ENCODE measurements at regions not wholly inside any gene's neighbourhood (a gene's known extent, or its start where the extent isn't known, plus 50 kb on each side); places are given as distances from the start of the nearest gene placed in this dataset.

DNA sequence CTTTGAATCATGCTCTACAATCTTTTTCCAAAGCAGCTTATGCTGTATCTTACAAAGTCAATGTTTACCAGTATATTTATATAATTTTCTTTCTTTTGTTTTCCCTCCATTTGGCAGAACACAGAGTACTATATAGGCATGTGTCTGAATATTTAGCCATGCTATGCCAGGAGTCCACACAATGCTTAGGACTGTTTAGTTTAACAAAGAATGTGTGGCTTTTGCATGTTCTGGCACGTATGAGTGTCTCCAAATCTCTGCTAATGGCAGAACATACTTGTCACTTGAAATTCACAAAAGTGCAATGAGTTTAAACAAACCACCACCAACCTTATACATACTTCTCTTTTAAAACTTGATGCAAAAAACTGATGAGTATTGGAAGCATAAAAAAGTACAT is 268.0 kb downstream of the NR4A2 start:
- H3K27ac ChIP-seq, result no peak overlapping the region
- no peaks in the 10 kb centered on the region for H3K4me1 ChIP-seq
- TF ChIP-seq, protein P1, sequence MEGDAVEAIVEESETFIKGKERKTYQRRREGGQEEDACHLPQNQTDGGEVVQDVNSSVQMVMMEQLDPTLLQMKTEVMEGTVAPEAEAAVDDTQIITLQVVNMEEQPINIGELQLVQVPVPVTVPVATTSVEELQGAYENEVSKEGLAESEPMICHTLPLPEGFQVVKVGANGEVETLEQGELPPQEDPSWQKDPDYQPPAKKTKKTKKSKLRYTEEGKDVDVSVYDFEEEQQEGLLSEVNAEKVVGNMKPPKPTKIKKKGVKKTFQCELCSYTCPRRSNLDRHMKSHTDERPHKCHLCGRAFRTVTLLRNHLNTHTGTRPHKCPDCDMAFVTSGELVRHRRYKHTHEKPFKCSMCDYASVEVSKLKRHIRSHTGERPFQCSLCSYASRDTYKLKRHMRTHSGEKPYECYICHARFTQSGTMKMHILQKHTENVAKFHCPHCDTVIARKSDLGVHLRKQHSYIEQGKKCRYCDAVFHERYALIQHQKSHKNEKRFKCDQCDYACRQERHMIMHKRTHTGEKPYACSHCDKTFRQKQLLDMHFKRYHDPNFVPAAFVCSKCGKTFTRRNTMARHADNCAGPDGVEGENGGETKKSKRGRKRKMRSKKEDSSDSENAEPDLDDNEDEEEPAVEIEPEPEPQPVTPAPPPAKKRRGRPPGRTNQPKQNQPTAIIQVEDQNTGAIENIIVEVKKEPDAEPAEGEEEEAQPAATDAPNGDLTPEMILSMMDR (IDR thresholded peaks at IDR 0.05), result no peak
- H3K4me3 ChIP-seq, result no peak overlapping the region
- intact Hi-C loops (cut with DNase I), result no loop called here
- H3K9me3 ChIP-seq, result no peaks in the 10 kb centered on the region
- H3K36me3 ChIP-seq, result no peaks in the 10 kb centered on the region
- no peaks in the 10 kb centered on the region for H3K27me3 ChIP-seq
- DNase-seq (ENCODE audit: low spot score in 2 of 2), result no peak

- no peaks in the 10 kb centered on the region for H3K9me3 ChIP-seq
- no peaks in the 10 kb centered on the region for H3K4me1 ChIP-seq
- H3K36me3 ChIP-seq, result no peaks in the 10 kb centered on the region
- no peak overlapping the region for H3K4me3 ChIP-seq
- no peak overlapping the region for H3K27ac ChIP-seq
- TF ChIP-seq, protein P1 (IDR thresholded peaks at IDR 0.05), result no peak
- DNase-seq (ENCODE audit: low spot score in 2 of 2), result no peak
- intact Hi-C loops (cut with DNase I), result no loop called here
- no peaks in the 10 kb centered on the region for H3K27me3 ChIP-seq
Observed at GRCh38 chr2:156057647-156058046, 274.9 kb downstream of the NR4A2 start.

GRCh38 chr2:156054983-156055382 is 277.5 kb downstream of the NR4A2 start:
- DNase-seq (ENCODE audit: low spot score in 2 of 2), result no peak
- H3K36me3 ChIP-seq, result no peaks in the 10 kb centered on the region
- TF ChIP-seq, protein P1 (IDR thresholded peaks at IDR 0.05), result no peak
- no peak overlapping the region for H3K27ac ChIP-seq
- intact Hi-C loops (cut with DNase I), result no loop called here
- H3K4me1 ChIP-seq, result no peaks in the 10 kb centered on the region
- no peaks in the 10 kb centered on the region for H3K27me3 ChIP-seq
- no peaks in the 10 kb centered on the region for H3K9me3 ChIP-seq
- H3K4me3 ChIP-seq, result no peak overlapping the region

DNA sequence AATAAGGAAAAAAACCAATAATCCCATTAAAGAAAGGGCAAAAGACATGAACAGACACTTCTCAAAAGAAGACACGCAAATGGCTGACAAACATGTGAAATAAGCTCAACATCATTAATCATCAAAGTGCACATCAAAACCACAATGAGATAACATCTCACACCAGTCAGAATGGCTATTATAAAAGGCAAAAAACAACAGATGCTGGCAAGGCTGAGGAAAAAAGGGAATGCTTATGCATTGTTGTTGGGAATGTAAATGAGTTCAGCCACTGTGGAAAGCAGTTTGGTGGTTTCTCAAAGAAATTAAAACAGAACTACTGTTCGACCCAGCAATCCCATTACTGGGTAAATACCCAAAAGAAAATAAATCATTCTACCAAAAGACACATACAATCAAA is 285.6 kb downstream of the NR4A2 start:
- no peak overlapping the region for H3K4me3 ChIP-seq
- no peaks in the 10 kb centered on the region for H3K36me3 ChIP-seq
- intact Hi-C loops (cut with DNase I), result no loop called here
- no peaks in the 10 kb centered on the region for H3K9me3 ChIP-seq
- no peaks in the 10 kb centered on the region for H3K4me1 ChIP-seq
- TF ChIP-seq, protein P1 (IDR thresholded peaks at IDR 0.05), result no peak
- H3K27me3 ChIP-seq, result no peaks in the 10 kb centered on the region
- no peak overlapping the region for H3K27ac ChIP-seq
- DNase-seq (ENCODE audit: low spot score in 2 of 2), result no peak

- TF ChIP-seq, protein P1 (IDR thresholded peaks at IDR 0.05), result no peak
- H3K4me1 ChIP-seq, result no peaks in the 10 kb centered on the region
- no peaks in the 10 kb centered on the region for H3K9me3 ChIP-seq
- no peak for DNase-seq (ENCODE audit: low spot score in 2 of 2)
- H3K27ac ChIP-seq, result no peak overlapping the region
- intact Hi-C loops (cut with DNase I), result no loop called here
- H3K4me3 ChIP-seq, result no peak overlapping the region
- no peaks in the 10 kb centered on the region for H3K27me3 ChIP-seq
- H3K36me3 ChIP-seq, result no peaks in the 10 kb centered on the region
Observed at GRCh38 chr2:156042895-156043294, 289.6 kb downstream of the NR4A2 start.

DNA sequence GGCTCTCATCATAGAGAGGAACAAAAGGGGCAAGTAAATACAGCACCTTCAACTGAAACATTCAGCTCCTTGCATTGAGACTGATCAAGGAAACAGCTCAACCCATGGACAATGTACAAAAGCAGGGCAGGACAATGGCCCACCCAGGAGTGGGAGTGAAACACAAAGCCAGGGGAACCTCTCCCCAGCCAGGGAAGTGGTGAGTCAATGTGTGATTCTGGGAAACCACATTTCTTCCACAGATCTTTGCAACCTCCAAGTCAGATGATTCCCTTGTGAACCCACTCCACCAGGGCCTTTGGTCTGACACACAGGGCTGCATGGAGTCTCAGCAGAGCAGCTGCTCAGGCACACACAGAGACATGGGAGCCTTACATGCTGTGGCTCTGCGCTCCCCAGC is 294.5 kb downstream of the NR4A2 start:
- TF ChIP-seq, protein P1 (IDR thresholded peaks at IDR 0.05), result no peak
- DNase-seq (ENCODE audit: low spot score in 2 of 2), result no peak
- intact Hi-C loops (cut with DNase I), result no loop called here

More for the DNA sequence above, 294.5 kb downstream of the NR4A2 start:
- Histone ChIP-seq H3K4me3 (no peak overlapping the region), H3K27me3 (no peaks in the 10 kb centered on the region), H3K9me3 (no peaks in the 10 kb centered on the region), H3K36me3 (no peaks in the 10 kb centered on the region), H3K4me1 (no peaks in the 10 kb centered on the region), H3K27ac (no peak overlapping the region)
